HepG2 (cell line): ENCODE measurements at regions not wholly inside any gene's neighbourhood (a gene's known extent, or its start where the extent isn't known, plus 50 kb on each side); places are given as distances from the start of the nearest gene placed in this dataset.

Experiments used
- ATAC-seq: fragments of 200-7000 bp; cut with Tn5 transposase; 3 replicates; pipeline ENCODE4 v1.9.1; 2020; ENCODE audit warnings: mild to moderate bottlenecking, moderate library complexity
- BruUV-seq: library from RNA; stranded (reverse); fragments of 400-500 nt; replicated peaks from 2 replicates; lab custom pipeline; 2021; lab: Mats Ljungman, UMichigan
- CTCF ChIA-PET: fragments of 300-600 bp; formaldehyde crosslinking; extraction: SDS; loops from one replicate; lab custom pipeline; 2021; ENCODE audit warnings: low total read pairs, inconsistent platforms, low intra/inter-chr PET ratio; lab: Yijun Ruan, JAX
- POLR2A ChIA-PET: fragments of 350-600 bp; sonication (Branson Sonifier 250); formaldehyde crosslinking; loops from one replicate; lab custom pipeline; 2020; ENCODE audit warnings: antibody characterized with exemption, inconsistent platforms; lab: Yijun Ruan, JAX
- DNase-seq: peaks from one replicate; pipeline ENCODE4 v3.0.0-alpha.2; 2015; ENCODE audit warnings: low spot score
- FAIRE-seq: peaks from 3 replicates; lab custom pipeline; 2011; peaks lifted over from hg19 to GRCh38; lab: Jason Lieb, UNC
- H2AFZ ChIP-seq: one replicate; pipeline ENCODE4 v1.6.1; 2011; ENCODE audit warnings: low read length, inconsistent platforms
- H3K27ac ChIP-seq: fragments of 300-600 bp; 3 replicates; pipeline ENCODE4 v1.8.0; 2011; ENCODE audit warnings: mixed run types, mild to moderate bottlenecking, mixed read lengths, low read length, inconsistent platforms; ENCODE audit not compliant: insufficient read depth; ENCODE audit errors: extremely low read length
- H3K27me3 ChIP-seq, 2 experiments: fragments of 200-600 bp in 1 of 2; 2 replicates in 1 of 2; 3 replicates in 1 of 2; pipeline versions ENCODE4 v1.6.0 to v1.8.0; 2011; ENCODE audit warnings: low read length in 2 of 2, mild to moderate bottlenecking in 2 of 2, moderate library complexity in 2 of 2, inconsistent platforms in 1 of 2; ENCODE audit not compliant: insufficient read depth in 2 of 2, control insufficient read depth in 1 of 2
- H3K36me3 ChIP-seq, 2 experiments: fragments of 200-600 bp in 1 of 2; replicated peaks in 1 of 2; 2 replicates in 1 of 2; 3 replicates in 1 of 2; pipeline versions ENCODE4 v1.5.1 to v1.8.0; 2011; ENCODE audit warnings: low read length in 2 of 2, inconsistent platforms in 1 of 2; ENCODE audit not compliant: insufficient read depth in 2 of 2, control insufficient read depth in 1 of 2
- H3K4me1 ChIP-seq: 2 replicates; pipeline ENCODE4 v1.5.1; 2012; ENCODE audit warnings: low read length, inconsistent platforms; ENCODE audit not compliant: insufficient read depth
- H3K4me2 ChIP-seq: 2 replicates; pipeline ENCODE4 v1.6.0; 2011; ENCODE audit warnings: low read depth, low read length, inconsistent platforms
- H3K4me3 ChIP-seq, 3 experiments: fragments of 200-600 bp in 1 of 3; sonication (generic), shearing (Covaris generic) in 1 of 3; replicated peaks in 1 of 3; 2 replicates each; pipeline ENCODE4 v1.5.1; 2011 to 2016; ENCODE audit warnings: low read length in 3 of 3, inconsistent platforms in 2 of 3, low read depth in 2 of 3, mild to moderate bottlenecking in 2 of 3, control low read depth in 1 of 3, mixed read lengths in 1 of 3; ENCODE audit not compliant: insufficient read depth in 1 of 3
- H3K79me2 ChIP-seq: one replicate; pipeline ENCODE4 v1.6.1; 2011; ENCODE audit warnings: low read length, inconsistent platforms; ENCODE audit not compliant: insufficient read depth
- H3K9ac ChIP-seq: 2 replicates; pipeline ENCODE4 v1.6.0; 2011; ENCODE audit warnings: mild to moderate bottlenecking, low read depth, low read length, inconsistent platforms; ENCODE audit not compliant: insufficient read depth
- H3K9me3 ChIP-seq: 2 replicates; pipeline ENCODE4 v1.5.1; 2012; ENCODE audit warnings: mild to moderate bottlenecking, low read length
- H4K20me1 ChIP-seq: 2 replicates; pipeline ENCODE4 v1.6.0; 2011; ENCODE audit warnings: inconsistent platforms, mild to moderate bottlenecking, low read length, moderate library complexity; ENCODE audit not compliant: insufficient read depth
- ATF4 ChIP-seq, 2 experiments: fragments of 450-650 bp in 1 of 2; sonication (generic) in 1 of 2; formaldehyde crosslinking; IDR thresholded peaks; 2 replicates each; pipeline versions ENCODE4 v1.5.0 to v1.8.0; 2020 to 2022; ENCODE audit warnings: mild to moderate bottlenecking in 1 of 2, missing genetic modification reagents in 1 of 2
- ATF7 ChIP-seq, 2 experiments: fragments of 450-650 bp in 1 of 2; sonication (generic) in 1 of 2; formaldehyde crosslinking in 1 of 2; IDR thresholded peaks; 2 replicates each; pipeline versions ENCODE4 v1.4.0 to v1.6.1; 2016 to 2020; ENCODE audit warnings: antibody characterized with exemption in 1 of 2, mild to moderate bottlenecking in 1 of 2, missing genetic modification reagents in 1 of 2
- CEBPB ChIP-seq: IDR thresholded peaks from 2 replicates; pipeline ENCODE4 v1.6.1; 2011; ENCODE audit warnings: low read depth, low read length, improper control_type of control experiment, borderline replicate concordance
- CEBPG ChIP-seq: IDR thresholded peaks from 2 replicates; pipeline ENCODE4 v1.6.1; 2016
- MAFK ChIP-seq, 2 experiments: IDR thresholded peaks in 1 of 2; conservative IDR thresholded peaks in 1 of 2; 2 replicates each; pipeline ENCODE4 v1.6.1; 2011; ENCODE audit warnings: improper control_type of control experiment in 2 of 2, low read length in 2 of 2
- ZMAT5 ChIP-seq: sonication (generic); formaldehyde crosslinking; IDR thresholded peaks from 2 replicates; pipeline ENCODE4 v1.5.0; 2020; ENCODE audit warnings: mild to moderate bottlenecking, low read depth, missing genetic modification reagents, borderline replicate concordance
- ZSCAN9 ChIP-seq: IDR thresholded peaks from 2 replicates; pipeline ENCODE4 v1.6.1; 2016; ENCODE audit warnings: borderline replicate concordance
- WGBS: methylation state at CpG from one replicate; pipeline ENCODE4 v1.1.6; 2017; ENCODE audit warnings: low lambda C conversion rate; 5-methylcytosine and 5-hydroxymethylcytosine counted together
- in situ Hi-C: cut with HindIII; loops from 2 replicates; pipeline ENCODE4 v1.10.0; 2017; ENCODE audit warnings: low pct_unique_long_range_greater_than_20kb; ENCODE audit not compliant: extremely low pct_ligation_motif_present
- intact Hi-C: fragments of 100-400 bp; cut with micrococcal nuclease; formaldehyde crosslinking; loops from one replicate; pipeline ENCODE4 v1.10.0; 2022; ENCODE audit not compliant: unreplicated experiment

- no peak for DNase-seq
- ATAC-seq = no peak; the same call in 2 of the 3 replicates
- no peaks in the 10 kb centered on the region for H3K9me3 ChIP-seq
- H3K79me2 ChIP-seq = no peaks in the 10 kb centered on the region
- no peak for TF ChIP-seq ZMAT5 (CRISPR knock-in tag)
- TF ChIP-seq CEBPG = peak; percentile 59; the same call in 1 of the 2 replicates
- peak; percentile 78; the same call in 1 of the 2 replicates for TF ChIP-seq CEBPB
- peak in 1 of 2 experiments; percentile 78; a peak in 2 of 4 replicates for TF ChIP-seq ATF4 (CRISPR knock-in tag; IDR thresholded peaks at IDR 0.05)
- 0 out of 4 replicates have a peak, but pooled peaks of 1 of the 2 experiments have one; percentile 5 for TF ChIP-seq MAFK (conservative IDR thresholded peaks at IDR 0.05 in 1 of 2, IDR thresholded peaks at IDR 0.05 in 1 of 2; ENCODE audit: low read length in 2 of 2)
- no peak for TF ChIP-seq ZSCAN9 (CRISPR knock-in tag)
- peak; percentile 19; the same call in 1 of the 2 replicates for TF ChIP-seq ATF7 (IDR thresholded peaks at IDR 0.05)
- TF ChIP-seq ATF7 (CRISPR knock-in tag; IDR thresholded peaks at IDR 0.05) = no peak
- WGBS = 4% methylated on average over 3 of the region's 3 CpGs
- BruUV-seq = no TSS peak
- in situ Hi-C loops = no loop called here
- no peak overlapping the region for H2AFZ ChIP-seq
- H3K4me1 ChIP-seq = no peaks in the 10 kb centered on the region
- H3K27me3 ChIP-seq = no peaks in the 10 kb centered on the region
- intact Hi-C loops = no loop called here
- ChIA-PET POLR2A (no interaction called here), CTCF (no interaction called here)
- no peak overlapping the region for H3K4me2 ChIP-seq
- no peaks in the 10 kb centered on the region for H3K36me3 ChIP-seq
- H4K20me1 ChIP-seq = no peaks in the 10 kb centered on the region
- no peak for FAIRE-seq
- H3K27ac ChIP-seq = no peak overlapping the region
- no peak overlapping the region for H3K9ac ChIP-seq
- no peak overlapping the region for H3K4me3 ChIP-seq
Observed at GRCh38 chr11:95680169-95680929, 109.2 kb downstream of the FAM76B start.
